ACC112 (cell line): ENCODE measurements at regions not wholly inside any gene's neighbourhood (a gene's known extent, or its start where the extent isn't known, plus 50 kb on each side); places are given as distances from the start of the nearest gene placed in this dataset.
A peak's percentile ranks its signal among the peaks of the same experiment; 100 is the strongest.

Experiments used
- H2AFZ ChIP-seq: fragments of 200-600 bp; sonication (generic); one replicate; pipeline ENCODE4 v1.6.0; 2017; ENCODE audit warnings: antibody characterized with exemption, low read length; ENCODE audit not compliant: unreplicated experiment
- H3K27ac ChIP-seq: fragments of 200-600 bp; sonication (generic); 2 replicates; pipeline ENCODE4 v1.5.1; 2014; ENCODE audit warnings: low read depth, mild to moderate bottlenecking, antibody characterized with exemption, low read length, moderate library complexity
- H3K27me3 ChIP-seq: fragments of 200-600 bp; sonication (generic); 2 replicates; pipeline ENCODE4 v1.6.1; 2014; ENCODE audit warnings: mild to moderate bottlenecking, antibody characterized with exemption, low read length, moderate library complexity, mixed read lengths; ENCODE audit not compliant: insufficient read depth
- H3K36me3 ChIP-seq: fragments of 200-600 bp; sonication (generic); 2 replicates; pipeline ENCODE4 v1.6.1; 2016; ENCODE audit warnings: mild to moderate bottlenecking, antibody characterized with exemption, low read length, moderate library complexity, mixed read lengths; ENCODE audit not compliant: insufficient read depth
- H3K4me1 ChIP-seq: fragments of 200-600 bp; sonication (generic); one replicate; pipeline ENCODE4 v1.6.1; 2016; ENCODE audit warnings: low read length, mixed read lengths; ENCODE audit not compliant: insufficient read depth, unreplicated experiment, control insufficient read depth
- H3K4me3 ChIP-seq: fragments of 200-600 bp; sonication (generic); 2 replicates; pipeline ENCODE4 v1.5.1; 2014; ENCODE audit warnings: mild to moderate bottlenecking, low read depth, low read length
- H3K79me2 ChIP-seq: fragments of 200-600 bp; sonication (generic); one replicate; pipeline ENCODE4 v1.6.0; 2016; ENCODE audit warnings: low read length; ENCODE audit not compliant: control insufficient read depth, unreplicated experiment, insufficient read depth

- Histone ChIP-seq H3K4me3 (no peak overlapping the region), H3K79me2 (peaks cover 97% of the 10 kb centered on the region), H3K36me3 (peaks cover 27% of the 10 kb centered on the region), H2AFZ (no peak overlapping the region), H3K27ac (no peak overlapping the region), H3K4me1 (peaks cover 54% of the 10 kb centered on the region), H3K27me3 (no peaks in the 10 kb centered on the region)
Observed at GRCh38 chr7:130950054-130950453, 216.0 kb upstream of the KLF14 start.

- Histone ChIP-seq H3K27ac (no peak overlapping the region), H3K36me3 (peaks cover 22% of the 10 kb centered on the region), H2AFZ (no peak overlapping the region), H3K79me2 (peaks cover 97% of the 10 kb centered on the region), H3K27me3 (no peaks in the 10 kb centered on the region), H3K4me3 (no peak overlapping the region), H3K4me1 (peaks cover 52% of the 10 kb centered on the region)
Observed at GRCh38 chr7:130950741-130951140, 216.7 kb upstream of the KLF14 start.

GRCh38 chr7:130951303-130951975, 217.4 kb upstream of the KLF14 start:
- Histone ChIP-seq H3K27ac (no peak overlapping the region), H3K4me1 (peaks cover 53% of the 10 kb centered on the region), H3K79me2 (peaks cover 98% of the 10 kb centered on the region), H2AFZ (no peak overlapping the region), H3K4me3 (no peak overlapping the region), H3K27me3 (no peaks in the 10 kb centered on the region), H3K36me3 (peaks cover 27% of the 10 kb centered on the region)

GRCh38 chr7:130951976-130952876, 218.2 kb upstream of the KLF14 start:
- Histone ChIP-seq H3K27ac (no peak overlapping the region), H3K36me3 (peaks cover 27% of the 10 kb centered on the region), H3K4me1 (peaks cover 53% of the 10 kb centered on the region), H3K27me3 (no peaks in the 10 kb centered on the region), H3K4me3 (no peak overlapping the region), H3K79me2 (peaks cover 98% of the 10 kb centered on the region), H2AFZ (no peak overlapping the region)

GRCh38 chr7:130953196-130953595, 219.2 kb upstream of the KLF14 start:
- Histone ChIP-seq H3K4me3 (no peak overlapping the region), H3K79me2 (peaks cover 97% of the 10 kb centered on the region), H2AFZ (no peak overlapping the region), H3K4me1 (peaks cover 52% of the 10 kb centered on the region), H3K36me3 (peaks cover 23% of the 10 kb centered on the region), H3K27me3 (no peaks in the 10 kb centered on the region), H3K27ac (no peak overlapping the region)

- peaks cover 42% of the 10 kb centered on the region for H3K4me1 ChIP-seq
Observed at GRCh38 chr7:130954918-130955564, 221.0 kb upstream of the KLF14 start.

GRCh38 chr7:130955565-130955919, 221.5 kb upstream of the KLF14 start:
- Histone ChIP-seq H3K27me3 (no peaks in the 10 kb centered on the region), H3K4me3 (no peak overlapping the region), H3K4me1 (peaks cover 39% of the 10 kb centered on the region), H3K27ac (no peak overlapping the region), H3K36me3 (peaks cover 22% of the 10 kb centered on the region), H2AFZ (no peak overlapping the region), H3K79me2 (peaks cover 94% of the 10 kb centered on the region)

More at GRCh38 chr7:130954918-130955564, 221.0 kb upstream of the KLF14 start:
- H3K27ac ChIP-seq, result no peak overlapping the region
- peaks cover 22% of the 10 kb centered on the region for H3K36me3 ChIP-seq
- H3K79me2 ChIP-seq, result peaks cover 97% of the 10 kb centered on the region
- H3K27me3 ChIP-seq, result no peaks in the 10 kb centered on the region
- H2AFZ ChIP-seq, result no peak overlapping the region
- no peak overlapping the region for H3K4me3 ChIP-seq

GRCh38 chr7:130956417-130957136, 222.6 kb upstream of the KLF14 start:
- Histone ChIP-seq H3K4me1 (peaks cover 42% of the 10 kb centered on the region), H3K79me2 (peaks cover 92% of the 10 kb centered on the region), H3K27me3 (no peaks in the 10 kb centered on the region)

GRCh38 chr7:130957137-130957513, 223.1 kb upstream of the KLF14 start:
- Histone ChIP-seq H3K4me3 (no peak overlapping the region; the same call in 1 of the 2 replicates), H2AFZ (no peak overlapping the region), H3K27ac (peak overlapping the region; percentile 37; the same call in 1 of the 2 replicates), H3K36me3 (peaks cover 12% of the 10 kb centered on the region), H3K79me2 (peaks cover 90% of the 10 kb centered on the region), H3K27me3 (no peaks in the 10 kb centered on the region), H3K4me1 (peaks cover 48% of the 10 kb centered on the region)

More at GRCh38 chr7:130956417-130957136, 222.6 kb upstream of the KLF14 start:
- Histone ChIP-seq H3K27ac (peak overlapping the region; percentile 37), H3K36me3 (peaks cover 17% of the 10 kb centered on the region), H2AFZ (no peak overlapping the region), H3K4me3 (peak overlapping the region; percentile 23; the same call in 1 of the 2 replicates)
